SK-N-SH (cell line): ENCODE measurements at regions not wholly inside any gene's neighbourhood (a gene's known extent, or its start where the extent isn't known, plus 50 kb on each side); places are given as distances from the start of the nearest gene placed in this dataset.

Experiments used
- CTCF ChIA-PET: fragments of 300-600, 350-600 bp; formaldehyde crosslinking; extraction: SDS; loops from one replicate; lab custom pipeline; 2021; lab: Yijun Ruan, JAX
- POLR2A ChIA-PET: fragments of 350-600 bp; sonication (Branson Sonifier 250); formaldehyde crosslinking; extraction: SDS; loops from one replicate; lab custom pipeline; 2020; ENCODE audit warnings: antibody characterized with exemption, inconsistent platforms; lab: Yijun Ruan, JAX
- DNase-seq: peaks from one replicate; pipeline ENCODE4 v3.0.0; 2012
- H2AFZ ChIP-seq: fragments of 200-600 bp; sonication (generic); 2 replicates; pipeline ENCODE4 v1.8.1; 2016; ENCODE audit warnings: antibody characterized with exemption, mild to moderate bottlenecking, low read depth
- H3F3A ChIP-seq: fragments of 200-600 bp; sonication (generic); replicated peaks from 2 replicates; pipeline ENCODE3; 2016; ENCODE audit warnings: antibody characterized with exemption, mild to moderate bottlenecking; ENCODE audit not compliant: insufficient read depth
- H3K27ac ChIP-seq, 2 experiments: fragments of 200-500 bp in 1 of 2; fragments of 200-600 bp in 1 of 2; sonication (Bioruptor generic) in 1 of 2; sonication (generic), shearing (Covaris generic) in 1 of 2; 2 replicates each; pipeline versions ENCODE4 v1.5.1 to v1.6.1; 2014 to 2016; ENCODE audit warnings: low read depth in 2 of 2, inconsistent platforms in 1 of 2, low read length in 1 of 2, mild to moderate bottlenecking in 1 of 2, mixed read lengths in 1 of 2
- H3K27me3 ChIP-seq: fragments of 200-600 bp; sonication (generic), shearing (Covaris generic); 2 replicates; pipeline ENCODE4 v1.6.1; 2016; ENCODE audit warnings: mixed run types; ENCODE audit not compliant: insufficient read depth
- H3K36me3 ChIP-seq, 2 experiments: fragments of 200-500 bp in 1 of 2; fragments of 200-600 bp in 1 of 2; sonication (Bioruptor generic) in 1 of 2; sonication (generic) in 1 of 2; replicated peaks in 1 of 2; 2 replicates each; pipeline versions ENCODE3 to v1.5.1; 2014 to 2016; ENCODE audit warnings: low read length in 1 of 2, mild to moderate bottlenecking in 1 of 2; ENCODE audit not compliant: insufficient read depth in 2 of 2, control insufficient read depth in 1 of 2
- H3K4me1 ChIP-seq, 2 experiments: fragments of 200-500 bp in 1 of 2; fragments of 200-600 bp in 1 of 2; sonication (Bioruptor generic) in 1 of 2; sonication (generic), shearing (Covaris generic) in 1 of 2; 2 replicates each; pipeline versions ENCODE4 v1.5.1 to v1.6.1; 2014 to 2016; ENCODE audit warnings: low read depth in 1 of 2, low read length in 1 of 2, mixed run types in 1 of 2; ENCODE audit not compliant: insufficient read depth in 2 of 2, control insufficient read depth in 1 of 2
- H3K4me2 ChIP-seq: fragments of 200-600 bp; sonication (generic), shearing (Covaris generic); 2 replicates; pipeline ENCODE4 v1.6.1; 2017; ENCODE audit warnings: mixed run types
- H3K4me3 ChIP-seq, 2 experiments: fragments of 200-500 bp in 1 of 2; fragments of 200-600 bp in 1 of 2; sonication (Bioruptor generic) in 1 of 2; sonication (generic), shearing (Covaris generic) in 1 of 2; 2 replicates each; pipeline versions ENCODE4 v1.5.1 to v1.8.1; 2014 to 2016; ENCODE audit warnings: low read depth in 2 of 2, inconsistent platforms in 1 of 2, low read length in 1 of 2, mild to moderate bottlenecking in 1 of 2, mixed read lengths in 1 of 2, moderate library complexity in 1 of 2
- H3K79me2 ChIP-seq: fragments of 200-600 bp; sonication (generic); 2 replicates; pipeline ENCODE4 v1.8.1; 2017; ENCODE audit warnings: mild to moderate bottlenecking; ENCODE audit not compliant: insufficient read depth
- H3K9ac ChIP-seq: fragments of 200-600 bp; sonication (generic); 2 replicates; pipeline ENCODE4 v1.6.1; 2017; ENCODE audit warnings: mixed run types
- H3K9me2 ChIP-seq: fragments of 200-600 bp; sonication (generic); 2 replicates; pipeline ENCODE4 v1.6.1; 2017; ENCODE audit warnings: mixed run types
- H3K9me3 ChIP-seq: fragments of 200-600 bp; sonication (generic); 2 replicates; pipeline ENCODE4 v1.6.1; 2017; ENCODE audit warnings: mixed run types, mild to moderate bottlenecking, moderate library complexity
- H4K20me1 ChIP-seq: fragments of 200-600 bp; sonication (generic); 2 replicates; pipeline ENCODE4 v1.6.1; 2017; ENCODE audit warnings: mild to moderate bottlenecking, mixed run types; ENCODE audit not compliant: insufficient read depth
- FOSL2 ChIP-seq: IDR thresholded peaks from 2 replicates; pipeline ENCODE4 v1.4.0; 2012; ENCODE audit warnings: low read depth, mild to moderate bottlenecking, moderate library complexity, borderline replicate concordance
- RAD21 ChIP-seq: IDR thresholded peaks from 2 replicates; pipeline ENCODE4 v1.6.1; 2012; ENCODE audit warnings: mild to moderate bottlenecking, low read length
- RCOR1 ChIP-seq: fragments of 150-350 bp; IDR thresholded peaks from 2 replicates; pipeline ENCODE4 v1.6.1; 2017; ENCODE audit warnings: antibody characterized with exemption, low read length
- RXRA ChIP-seq: IDR thresholded peaks from 2 replicates; pipeline ENCODE4 v1.4.0; 2012; ENCODE audit warnings: low read depth, mild to moderate bottlenecking, borderline replicate concordance
- SMC3 ChIP-seq: IDR thresholded peaks from 2 replicates; pipeline ENCODE4 v1.6.1; 2012; ENCODE audit warnings: low read depth, low read length, improper control_type of control experiment
- TCF12 ChIP-seq: IDR thresholded peaks from 2 replicates; pipeline ENCODE4 v1.4.0; 2012
- USF1 ChIP-seq: IDR thresholded peaks from 2 replicates; pipeline ENCODE4 v1.4.0; 2012; ENCODE audit warnings: low read depth, borderline replicate concordance
- WGBS: methylation state at CpG from one replicate; pipeline ENCODE4 v1.1.6; 2017; ENCODE audit warnings: low lambda C conversion rate; 5-methylcytosine and 5-hydroxymethylcytosine counted together
- TF ChIP-seq, protein P1 (sequence below): IDR thresholded peaks from 2 replicates; pipeline ENCODE4; 2012
- TF ChIP-seq, protein P2 (sequence below): fragments of 200-600 bp; sonication (generic); IDR thresholded peaks from 2 replicates; pipeline ENCODE4 v1.6.1; 2017; ENCODE audit warnings: antibody characterized with exemption, mild to moderate bottlenecking, moderate library complexity

DNA sequence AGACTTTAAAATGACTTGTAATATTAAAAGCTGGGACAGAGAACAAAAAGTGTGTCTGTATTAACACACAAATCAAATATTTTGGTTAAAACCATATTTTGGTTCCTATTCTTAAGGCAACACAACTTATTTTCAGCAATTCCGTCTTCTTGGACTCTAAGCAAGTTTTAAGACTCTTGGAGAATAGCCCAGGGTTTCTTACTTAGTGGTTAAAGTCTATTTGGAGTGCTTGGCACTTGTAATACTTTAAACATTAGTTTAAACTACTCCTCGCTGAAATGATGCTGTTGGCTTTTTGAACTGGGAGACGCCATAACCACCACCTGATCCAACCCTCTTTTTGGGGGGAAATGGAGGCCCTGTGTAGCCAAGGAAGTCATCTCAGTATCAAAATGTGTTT lies 109.7 kb upstream of the GMDS start (continued):
- TF ChIP-seq FOSL2 (no peak), USF1 (no peak), RAD21 (no peak)
- TF ChIP-seq, protein P1, sequence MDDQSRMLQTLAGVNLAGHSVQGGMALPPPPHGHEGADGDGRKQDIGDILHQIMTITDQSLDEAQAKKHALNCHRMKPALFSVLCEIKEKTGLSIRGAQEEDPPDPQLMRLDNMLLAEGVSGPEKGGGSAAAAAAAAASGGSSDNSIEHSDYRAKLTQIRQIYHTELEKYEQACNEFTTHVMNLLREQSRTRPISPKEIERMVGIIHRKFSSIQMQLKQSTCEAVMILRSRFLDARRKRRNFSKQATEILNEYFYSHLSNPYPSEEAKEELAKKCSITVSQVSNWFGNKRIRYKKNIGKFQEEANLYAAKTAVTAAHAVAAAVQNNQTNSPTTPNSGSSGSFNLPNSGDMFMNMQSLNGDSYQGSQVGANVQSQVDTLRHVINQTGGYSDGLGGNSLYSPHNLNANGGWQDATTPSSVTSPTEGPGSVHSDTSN, result no peak

GRCh38 chr6:2354138-2354491 lies 108.7 kb upstream of the GMDS start:
- Histone ChIP-seq H3K4me2 (no peak overlapping the region), H3K9ac (no peak overlapping the region), H3K9me2 (no peaks in the 10 kb centered on the region), H3K4me1 (no peaks in the 10 kb centered on the region), H2AFZ (no peak overlapping the region), H4K20me1 (no peaks in the 10 kb centered on the region), H3K27me3 (no peaks in the 10 kb centered on the region), H3F3A (no peaks in the 10 kb centered on the region), H3K4me3 (no peak overlapping the region; a peak in 1 of 4 replicates), H3K27ac (no peak overlapping the region), H3K36me3 (no peaks in the 10 kb centered on the region), H3K9me3 (no peaks in the 10 kb centered on the region), H3K79me2 (no peaks in the 10 kb centered on the region)
- 55% methylated on average over 6 of the region's 6 CpGs for WGBS
- ChIA-PET POLR2A (no interaction called here), CTCF (interaction anchor here (0.6 to 4.9 kb wide), 46 partner anchors 9 to 1736 kb away, joined by 3 to 95 read pairs (median 4); no protein-coding TSS in a partner anchor)
- DNase-seq, result no peak
- no peak for TF ChIP-seq TCF12
- no peak for TF ChIP-seq RCOR1

- H3K27ac ChIP-seq, result no peak overlapping the region
These were observed 108.2 kb upstream of the GMDS start for GRCh38 chr6:2353412-2354137.

More at GRCh38 chr6:2353412-2354137, 108.2 kb upstream of the GMDS start:
- ChIA-PET POLR2A (no interaction called here), CTCF (interaction anchor here (0.6 to 4.9 kb wide), 47 partner anchors 10 to 1736 kb away, joined by 3 to 95 read pairs (median 4); no protein-coding TSS in a partner anchor)
- Histone ChIP-seq H3K4me1 (no peaks in the 10 kb centered on the region), H3F3A (no peaks in the 10 kb centered on the region), H3K36me3 (no peaks in the 10 kb centered on the region), H2AFZ (no peak overlapping the region), H3K9ac (no peak overlapping the region), H3K9me2 (no peaks in the 10 kb centered on the region), H4K20me1 (no peaks in the 10 kb centered on the region), H3K79me2 (no peaks in the 10 kb centered on the region), H3K9me3 (no peaks in the 10 kb centered on the region), H3K27me3 (no peaks in the 10 kb centered on the region), H3K4me2 (no peak overlapping the region), H3K4me3 (no peak overlapping the region; a peak in 1 of 4 replicates)
- peak; percentile 92 for TF ChIP-seq RAD21
- peak; percentile 83 for TF ChIP-seq SMC3
- no peak for TF ChIP-seq RXRA
- TF ChIP-seq, protein P2, sequence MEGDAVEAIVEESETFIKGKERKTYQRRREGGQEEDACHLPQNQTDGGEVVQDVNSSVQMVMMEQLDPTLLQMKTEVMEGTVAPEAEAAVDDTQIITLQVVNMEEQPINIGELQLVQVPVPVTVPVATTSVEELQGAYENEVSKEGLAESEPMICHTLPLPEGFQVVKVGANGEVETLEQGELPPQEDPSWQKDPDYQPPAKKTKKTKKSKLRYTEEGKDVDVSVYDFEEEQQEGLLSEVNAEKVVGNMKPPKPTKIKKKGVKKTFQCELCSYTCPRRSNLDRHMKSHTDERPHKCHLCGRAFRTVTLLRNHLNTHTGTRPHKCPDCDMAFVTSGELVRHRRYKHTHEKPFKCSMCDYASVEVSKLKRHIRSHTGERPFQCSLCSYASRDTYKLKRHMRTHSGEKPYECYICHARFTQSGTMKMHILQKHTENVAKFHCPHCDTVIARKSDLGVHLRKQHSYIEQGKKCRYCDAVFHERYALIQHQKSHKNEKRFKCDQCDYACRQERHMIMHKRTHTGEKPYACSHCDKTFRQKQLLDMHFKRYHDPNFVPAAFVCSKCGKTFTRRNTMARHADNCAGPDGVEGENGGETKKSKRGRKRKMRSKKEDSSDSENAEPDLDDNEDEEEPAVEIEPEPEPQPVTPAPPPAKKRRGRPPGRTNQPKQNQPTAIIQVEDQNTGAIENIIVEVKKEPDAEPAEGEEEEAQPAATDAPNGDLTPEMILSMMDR, result peak; percentile 93
- 0 out of 2 replicates have a peak, but pooled peaks have one; percentile 20 for TF ChIP-seq RCOR1
- 68% methylated on average over 10 of the region's 10 CpGs for WGBS
- DNase-seq, result peak; percentile 58
